ENCODE measurements at regions not wholly inside any gene's neighbourhood (a gene's known extent, or its start where the extent isn't known, plus 50 kb on each side); places are given as distances from the start of the nearest gene placed in this dataset.
A peak's percentile ranks its signal among the peaks of the same experiment; 100 is the strongest.
"Not testable (repeated sequence)": the region's sequence is repeated elsewhere in the genome, so short reads cannot be mapped to it uniquely, and the experiment has no call there.

DNA sequence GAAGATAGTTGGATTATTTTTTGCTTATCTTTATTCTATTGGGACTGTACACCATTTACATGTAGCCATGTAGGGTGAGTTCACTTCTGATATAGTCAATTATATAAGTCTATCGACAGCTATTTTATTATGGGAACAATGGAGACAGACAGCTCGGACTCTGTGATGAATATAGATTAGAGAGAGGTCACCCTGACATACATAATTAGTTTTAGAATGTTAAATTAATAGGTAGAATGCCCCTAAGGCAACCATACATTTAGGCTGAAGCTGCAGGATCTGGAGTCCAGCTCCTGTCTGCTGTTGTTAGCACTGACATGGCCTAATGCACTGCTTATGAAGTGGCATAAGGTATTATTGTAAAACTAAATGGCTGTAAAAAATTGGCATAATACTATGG is 700.8 kb downstream of the MAT2B start:
- DNase-seq: no peak

GRCh38 chr5:164207646-164208045 is 702.2 kb downstream of the MAT2B start:
- DNase-seq: no peak

GRCh38 chr5:164210491-164210890 is 705.1 kb downstream of the MAT2B start:
- no peak for DNase-seq

GRCh38 chr5:164214698-164215097 is 709.3 kb downstream of the MAT2B start:
- DNase-seq: no peak

DNA sequence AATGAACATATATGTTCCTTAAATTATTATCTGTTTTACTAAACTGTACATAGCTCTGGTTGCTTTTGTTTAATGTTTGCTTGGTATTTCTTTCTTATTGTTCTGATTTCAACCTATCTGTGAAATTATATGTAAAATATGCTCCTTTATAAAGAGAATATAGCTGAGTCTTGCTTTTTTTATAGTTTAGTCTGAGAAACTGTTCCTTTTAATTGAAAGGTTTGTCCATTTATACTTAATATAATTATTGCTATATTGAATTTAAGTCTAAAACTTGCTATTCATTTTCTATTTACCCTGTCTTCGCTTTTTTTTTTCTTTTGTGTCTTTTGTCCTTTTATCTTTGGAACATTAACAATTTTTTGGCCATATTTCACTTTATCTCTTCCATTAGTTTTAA is 712.0 kb downstream of the MAT2B start:
- no peak for DNase-seq

- no peak for DNase-seq
Observed at GRCh38 chr5:164220522-164220921, 715.1 kb downstream of the MAT2B start.

DNA sequence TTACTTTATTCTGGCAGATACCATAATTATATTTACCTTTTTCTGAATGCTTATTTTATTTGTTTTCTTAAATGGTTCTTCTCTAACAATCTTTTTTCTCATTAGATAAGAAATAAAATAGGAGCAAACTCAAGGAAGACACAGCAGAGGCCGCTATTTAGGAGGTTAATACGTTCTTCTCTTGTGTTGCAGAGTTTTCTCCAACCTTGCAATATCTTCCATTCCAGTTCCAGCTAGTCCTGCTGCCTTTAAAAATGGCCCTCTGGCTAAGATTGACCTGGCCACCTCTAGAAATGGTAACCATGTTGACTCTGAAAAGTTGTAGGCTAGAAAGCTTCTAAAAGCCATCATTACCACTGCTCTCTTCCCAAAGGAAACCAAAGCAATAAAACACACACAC is 718.8 kb downstream of the MAT2B start:
- no peak for DNase-seq

GRCh38 chr5:164224772-164225171 is 719.4 kb downstream of the MAT2B start:
- DNase-seq: no peak

GRCh38 chr5:164230341-164230740 is 724.9 kb downstream of the MAT2B start:
- DNase-seq: no peak

- DNase-seq: peak; percentile 21
Observed at GRCh38 chr5:164233791-164234190, 728.4 kb downstream of the MAT2B start.

GRCh38 chr5:164234321-164234720 is 728.9 kb downstream of the MAT2B start:
- DNase-seq: peak; percentile 25

DNA sequence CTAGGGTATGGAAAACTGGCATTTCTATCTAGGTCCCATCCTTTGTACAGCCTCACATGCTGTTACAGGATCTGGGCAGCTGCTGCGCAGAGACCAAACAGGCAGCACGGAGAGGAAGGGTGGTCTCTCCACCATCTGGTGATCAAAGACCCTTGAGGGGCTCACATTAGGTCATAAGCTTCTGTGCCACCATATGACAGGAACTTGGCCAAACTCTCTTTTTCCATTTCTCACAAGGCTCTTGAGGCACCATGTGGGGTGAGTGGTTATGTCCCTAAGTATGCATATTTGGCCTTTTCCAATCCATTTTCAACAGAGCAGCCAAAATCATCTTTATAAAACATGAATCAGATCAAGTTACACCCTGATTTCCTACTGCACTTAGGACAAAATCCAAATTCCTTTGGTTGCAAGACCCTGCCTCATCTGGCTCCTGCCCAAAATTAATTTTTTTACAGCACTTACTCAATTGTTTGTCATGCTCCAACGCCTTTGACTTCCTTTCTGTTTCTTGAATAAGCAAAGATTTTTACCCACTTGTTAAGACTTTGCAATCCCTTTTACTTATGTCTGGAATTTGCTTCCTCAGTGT is 730.0 kb downstream of the MAT2B start:
- DNase-seq: peak; percentile 89

DNA sequence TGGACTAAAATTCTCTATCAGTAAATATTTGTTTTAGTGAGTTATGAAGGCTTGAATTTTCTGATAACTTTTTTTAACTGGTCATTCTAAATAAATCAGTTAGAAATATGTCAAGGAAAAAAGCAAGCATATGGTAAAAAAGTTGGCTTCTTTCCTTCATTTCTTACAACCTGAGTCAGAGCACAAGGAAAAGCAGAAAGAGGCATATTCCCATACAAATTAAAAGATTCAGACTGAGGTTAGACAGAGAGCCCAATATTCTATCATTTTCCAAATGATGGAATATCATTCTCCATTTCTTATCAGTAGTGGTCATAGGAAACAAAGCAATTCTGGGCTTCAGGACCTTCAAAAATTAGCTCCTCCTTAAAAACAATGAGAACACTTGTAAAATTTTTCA is 732.1 kb downstream of the MAT2B start:
- no peak for DNase-seq

GRCh38 chr5:164251781-164252180 is 746.4 kb downstream of the MAT2B start:
- DNase-seq: not testable (repeated sequence)

DNA sequence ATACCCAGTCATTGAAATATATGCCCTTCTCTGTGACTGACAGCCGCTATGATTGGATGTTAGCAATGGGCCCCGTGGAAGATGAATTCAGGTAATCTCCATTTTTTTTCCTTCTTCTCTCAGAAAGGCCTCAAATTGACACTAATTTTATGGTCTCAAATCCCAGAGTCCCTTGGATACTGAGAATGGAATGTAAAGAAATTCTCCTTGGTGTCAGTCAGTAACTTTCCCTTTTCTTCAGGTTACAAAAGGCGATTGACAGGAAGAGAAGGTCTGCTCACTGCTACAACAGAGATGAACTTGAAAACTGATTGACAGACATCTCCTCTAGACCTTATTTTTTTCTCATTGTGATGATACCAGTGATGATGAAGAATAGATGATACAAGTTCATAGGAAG is 748.3 kb downstream of the MAT2B start:
- no peak for DNase-seq

GRCh38 chr5:164255598-164256213 is 750.3 kb downstream of the MAT2B start:
- DNase-seq: no peak

DNA sequence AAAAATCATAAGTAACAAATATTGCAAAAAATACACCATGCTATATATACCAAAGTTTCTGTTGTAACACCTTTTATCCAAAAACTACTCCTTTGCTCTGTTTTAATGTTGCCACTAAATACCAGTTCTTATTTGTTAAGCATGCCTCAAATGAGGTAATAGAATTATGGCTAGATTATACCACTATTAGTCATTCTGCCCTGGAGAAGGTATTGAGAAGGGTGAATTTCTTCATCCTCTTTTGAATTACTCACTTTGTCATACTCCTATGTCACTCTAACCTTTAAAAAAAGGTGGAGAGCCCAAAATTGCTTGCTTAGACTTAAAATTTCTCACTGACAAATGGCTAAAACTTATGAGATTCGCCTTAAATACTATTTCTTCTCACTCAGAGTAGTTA is 750.9 kb downstream of the MAT2B start:
- no peak for DNase-seq

GRCh38 chr5:164256954-164257353 is 751.5 kb downstream of the MAT2B start:
- DNase-seq: no peak

DNA sequence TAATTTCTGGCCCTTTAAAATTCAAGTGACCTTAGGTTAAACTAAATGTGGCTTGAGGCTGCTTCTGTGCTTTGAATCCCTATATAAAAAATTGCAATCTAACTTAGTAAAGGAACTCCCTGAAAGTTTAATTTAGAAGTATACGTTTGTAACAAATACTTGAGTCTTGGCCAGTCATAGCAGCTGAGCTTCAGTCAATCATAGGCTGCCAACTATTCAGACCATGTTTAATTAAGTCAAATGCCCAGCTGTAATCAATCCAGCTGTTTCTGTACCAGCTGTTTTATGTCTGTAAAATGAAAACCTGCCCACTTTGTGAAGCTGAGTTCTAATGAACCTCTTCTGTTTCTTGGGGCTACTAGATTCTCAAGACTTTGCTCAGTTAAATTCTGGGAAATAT is 760.1 kb downstream of the MAT2B start:
- peak; percentile 83 for DNase-seq

DNA sequence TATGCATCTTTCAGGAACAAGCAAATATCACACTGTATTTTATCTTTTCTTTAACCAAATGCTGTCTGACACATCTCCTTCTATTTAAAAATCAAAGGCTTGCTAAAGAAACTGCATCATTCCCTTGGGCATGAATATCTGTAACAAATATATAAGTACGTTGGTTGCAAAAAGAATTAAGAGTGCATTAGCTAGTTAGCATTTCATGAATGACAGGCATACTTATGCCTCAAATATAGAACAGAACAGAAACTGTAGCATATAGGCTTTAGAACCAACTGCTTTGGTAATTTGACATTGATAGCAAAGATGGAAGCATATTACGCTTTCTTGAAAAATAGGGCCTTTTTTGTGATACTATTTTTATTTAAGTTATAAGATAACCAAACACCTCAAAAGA is 761.2 kb downstream of the MAT2B start:
- DNase-seq: no peak

- DNase-seq: no peak
Observed at GRCh38 chr5:164277720-164278119, 772.3 kb downstream of the MAT2B start.

DNA sequence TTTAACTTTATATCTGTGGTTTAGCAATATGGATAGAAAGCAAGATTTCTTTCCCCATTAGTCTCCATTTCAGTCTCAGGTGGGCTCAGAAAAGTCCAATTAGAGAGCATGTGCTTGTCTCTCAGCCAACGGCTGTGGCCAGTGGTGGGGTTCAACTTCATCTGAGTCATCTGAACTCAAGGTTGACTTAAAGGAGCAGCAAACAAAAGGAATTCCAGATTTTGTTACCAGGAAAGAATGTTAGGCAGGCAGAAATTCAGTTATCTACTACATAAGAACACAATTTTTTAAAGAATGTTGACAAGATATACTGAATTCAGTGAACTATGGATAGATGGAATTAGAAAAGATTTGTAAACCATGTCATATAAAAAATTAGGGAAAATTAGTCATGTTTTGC is 784.1 kb downstream of the MAT2B start:
- no peak for DNase-seq

GRCh38 chr5:164296603-164297080 is 791.2 kb downstream of the MAT2B start:
- peak; percentile 48 for DNase-seq

DNA sequence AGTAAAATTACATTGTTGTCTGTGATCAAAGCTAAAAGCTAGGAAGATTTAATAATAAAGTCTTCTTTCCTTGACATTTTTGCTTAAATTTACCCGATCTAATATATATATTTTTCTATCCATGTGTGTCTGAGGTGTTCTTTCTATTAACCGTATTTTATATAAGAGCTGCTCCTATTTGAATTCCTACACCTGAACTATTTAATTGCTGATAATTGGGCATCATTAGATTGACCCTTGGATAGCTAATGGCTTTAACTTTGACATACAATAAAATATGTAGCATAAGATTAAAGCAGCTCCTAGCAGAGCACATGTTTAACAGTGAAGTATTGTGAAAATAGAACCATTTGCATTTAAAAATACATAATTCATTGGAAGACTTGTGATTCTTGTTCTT is 792.7 kb downstream of the MAT2B start:
- DNase-seq: no peak

DNA sequence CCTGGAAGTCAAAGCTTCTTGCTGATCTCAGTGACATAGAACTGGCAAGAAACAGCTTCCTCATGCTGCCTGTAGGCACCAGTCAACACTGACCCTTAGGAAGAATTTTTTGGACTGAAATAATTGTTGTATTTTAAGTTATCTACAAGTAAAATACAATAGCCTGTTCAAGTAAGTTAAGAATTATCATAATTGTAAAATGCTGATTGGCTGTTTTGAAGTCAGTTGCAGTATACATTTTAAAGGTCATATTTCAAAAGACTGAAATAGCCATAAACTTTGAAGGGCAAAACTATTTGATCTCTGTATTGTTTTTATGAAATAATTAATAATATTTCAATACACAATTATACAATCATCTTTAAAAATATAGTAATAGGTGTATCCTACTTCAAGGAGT is 794.9 kb downstream of the MAT2B start:
- no peak for DNase-seq
